ENCODE measurements at regions not wholly inside any gene's neighbourhood (a gene's known extent, or its start where the extent isn't known, plus 50 kb on each side); places are given as distances from the start of the nearest gene placed in this dataset.

DNA sequence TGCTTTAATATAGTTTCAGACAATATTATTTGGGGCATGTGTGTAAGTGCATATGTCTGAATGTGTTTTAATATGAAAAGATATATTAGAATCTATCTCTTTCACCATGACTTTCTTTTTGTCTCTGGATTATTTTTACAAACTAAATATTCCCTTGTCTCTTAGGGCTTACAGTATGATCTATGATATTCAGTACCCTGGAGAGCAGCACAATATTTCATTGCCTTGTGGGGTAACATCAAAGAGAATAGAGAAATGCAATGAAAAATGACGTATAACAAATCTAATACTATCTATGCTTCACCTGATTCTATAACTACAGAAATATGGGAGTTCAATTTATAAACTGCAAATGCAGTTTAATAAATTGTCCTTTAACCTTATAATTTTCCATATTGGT, 2084.5 kb downstream of the MRPL39 start:
- no peak for DNase-seq (ENCODE audit: low read depth)
- no peak overlapping the region for H3K4me3 ChIP-seq (ENCODE audit: low read depth, low read length)
- TF ChIP-seq, protein P1, sequence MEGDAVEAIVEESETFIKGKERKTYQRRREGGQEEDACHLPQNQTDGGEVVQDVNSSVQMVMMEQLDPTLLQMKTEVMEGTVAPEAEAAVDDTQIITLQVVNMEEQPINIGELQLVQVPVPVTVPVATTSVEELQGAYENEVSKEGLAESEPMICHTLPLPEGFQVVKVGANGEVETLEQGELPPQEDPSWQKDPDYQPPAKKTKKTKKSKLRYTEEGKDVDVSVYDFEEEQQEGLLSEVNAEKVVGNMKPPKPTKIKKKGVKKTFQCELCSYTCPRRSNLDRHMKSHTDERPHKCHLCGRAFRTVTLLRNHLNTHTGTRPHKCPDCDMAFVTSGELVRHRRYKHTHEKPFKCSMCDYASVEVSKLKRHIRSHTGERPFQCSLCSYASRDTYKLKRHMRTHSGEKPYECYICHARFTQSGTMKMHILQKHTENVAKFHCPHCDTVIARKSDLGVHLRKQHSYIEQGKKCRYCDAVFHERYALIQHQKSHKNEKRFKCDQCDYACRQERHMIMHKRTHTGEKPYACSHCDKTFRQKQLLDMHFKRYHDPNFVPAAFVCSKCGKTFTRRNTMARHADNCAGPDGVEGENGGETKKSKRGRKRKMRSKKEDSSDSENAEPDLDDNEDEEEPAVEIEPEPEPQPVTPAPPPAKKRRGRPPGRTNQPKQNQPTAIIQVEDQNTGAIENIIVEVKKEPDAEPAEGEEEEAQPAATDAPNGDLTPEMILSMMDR (conservative IDR thresholded peaks at IDR 0.05; ENCODE audit: low read depth, low read length) = no peak

DNA sequence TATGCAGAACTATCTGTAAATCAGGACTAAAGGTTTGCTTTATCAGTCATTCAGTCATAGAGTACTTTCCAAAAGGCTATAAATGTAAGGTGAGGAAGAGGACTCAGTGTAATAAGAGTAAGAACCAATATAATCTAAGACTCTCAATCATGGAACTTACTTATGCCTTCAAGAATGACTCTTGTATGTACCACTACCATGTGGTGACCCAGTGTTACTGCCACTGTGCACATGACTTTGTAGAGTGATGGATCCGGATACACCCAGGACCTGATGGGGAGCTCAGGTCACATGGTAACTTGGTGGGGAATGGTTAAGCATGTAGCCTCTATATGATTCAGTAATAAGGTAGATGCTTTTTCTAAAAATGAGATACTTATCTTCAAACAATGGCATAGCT, 2099.8 kb downstream of the MRPL39 start:
- TF ChIP-seq, protein P1 (conservative IDR thresholded peaks at IDR 0.05; ENCODE audit: low read depth, low read length) = no peak
- DNase-seq (ENCODE audit: low read depth) = no peak
- H3K4me3 ChIP-seq (ENCODE audit: low read depth, low read length) = no peak overlapping the region

DNA sequence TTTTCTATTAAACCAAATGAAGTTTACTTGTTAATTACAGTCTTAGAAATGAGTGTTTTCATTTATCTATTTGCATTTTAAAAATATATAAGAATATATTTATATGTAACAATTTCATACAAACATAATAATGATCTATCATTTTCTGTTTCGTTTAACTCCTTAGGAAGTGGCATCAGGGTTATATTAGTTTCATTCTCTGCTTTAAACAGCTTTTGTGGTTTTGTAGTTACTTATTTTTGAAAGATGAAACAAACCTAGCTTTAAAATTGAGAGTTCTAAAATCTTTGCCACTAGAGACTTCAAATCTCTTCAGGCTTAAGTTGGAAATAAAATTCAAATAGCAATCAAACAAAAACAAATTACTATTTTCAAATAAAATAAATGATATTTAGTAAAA, 2110.6 kb downstream of the MRPL39 start:
- DNase-seq (ENCODE audit: low read depth) = no peak
- no peak overlapping the region for H3K4me3 ChIP-seq (ENCODE audit: low read depth, low read length)
- TF ChIP-seq, protein P1 (conservative IDR thresholded peaks at IDR 0.05; ENCODE audit: low read depth, low read length) = no peak

DNA sequence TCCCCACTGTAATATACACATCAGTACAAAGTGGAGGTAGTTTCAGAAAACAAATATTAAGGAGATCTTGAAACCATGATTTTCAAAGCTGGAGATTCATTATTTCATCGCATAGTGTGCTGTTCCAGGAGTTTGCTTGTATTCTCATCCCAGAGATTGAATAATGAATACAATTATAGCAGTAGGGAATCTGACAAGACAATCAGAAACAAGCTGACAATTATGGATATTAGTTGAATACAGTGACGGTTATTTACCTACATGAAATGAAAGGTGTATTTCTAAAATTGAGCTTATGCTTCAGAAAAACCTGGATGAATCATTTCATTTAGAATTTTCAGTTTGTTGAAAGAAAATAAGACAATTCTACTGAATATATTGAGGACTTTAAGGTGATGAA, 2119.0 kb downstream of the MRPL39 start:
- DNase-seq (ENCODE audit: low read depth) = no peak
- TF ChIP-seq, protein P1 (conservative IDR thresholded peaks at IDR 0.05; ENCODE audit: low read depth, low read length) = no peak
- no peak overlapping the region for H3K4me3 ChIP-seq (ENCODE audit: low read depth, low read length)

DNA sequence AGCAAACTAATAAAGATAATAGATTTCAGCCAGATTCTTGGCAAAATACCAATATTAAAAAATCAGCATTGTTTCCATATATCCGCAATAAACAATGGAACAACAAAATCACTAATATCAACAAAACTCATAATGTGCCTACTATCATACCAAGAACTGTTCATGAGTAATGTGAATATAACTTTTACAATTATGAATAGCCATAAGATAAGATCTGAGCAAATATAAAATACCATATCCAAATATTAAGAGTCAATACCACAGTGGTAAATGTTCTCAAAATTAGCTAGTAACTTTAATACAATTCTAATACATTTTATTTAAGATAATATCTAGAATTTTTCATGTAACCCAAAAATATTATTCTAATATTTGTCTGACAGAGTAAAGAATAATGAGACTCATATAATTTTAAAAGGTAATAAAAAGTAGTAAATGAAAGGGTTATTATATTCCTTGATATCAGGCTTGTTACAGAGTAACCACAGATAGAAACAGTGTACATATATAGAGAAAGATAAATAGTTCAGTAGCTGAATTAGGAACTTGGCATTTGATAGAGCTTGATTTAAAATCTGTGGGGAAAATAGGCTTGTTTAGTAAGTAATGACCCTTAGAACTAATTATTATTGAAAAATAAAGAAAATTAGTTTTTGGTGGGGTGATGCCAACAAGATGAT, 2126.6 kb downstream of the MRPL39 start:
- no peak for DNase-seq (ENCODE audit: low read depth)
- no peak overlapping the region for H3K4me3 ChIP-seq (ENCODE audit: low read depth, low read length)
- TF ChIP-seq, protein P1 (conservative IDR thresholded peaks at IDR 0.05; ENCODE audit: low read depth, low read length) = no peak

DNA sequence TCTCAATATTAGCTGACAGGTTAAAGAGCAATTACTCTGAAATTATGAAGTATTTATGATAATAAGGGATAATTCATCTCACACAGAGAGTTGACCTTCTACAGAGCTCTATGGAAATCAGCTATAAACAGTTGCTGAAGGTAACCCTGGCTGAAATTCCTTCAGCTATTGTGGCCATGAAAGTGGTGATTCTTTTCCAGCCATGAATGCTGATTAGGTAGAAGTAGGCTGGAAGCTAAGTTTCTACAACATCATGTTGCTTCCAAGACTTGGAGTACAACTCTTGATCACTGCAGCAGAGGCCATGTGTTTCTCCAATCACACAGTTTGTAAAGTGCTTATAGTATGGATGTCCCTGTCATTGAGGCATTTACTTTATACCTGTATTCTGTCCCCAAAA, 2128.9 kb downstream of the MRPL39 start:
- no peak for DNase-seq (ENCODE audit: low read depth)
- no peak overlapping the region for H3K4me3 ChIP-seq (ENCODE audit: low read depth, low read length)
- TF ChIP-seq, protein P1 (conservative IDR thresholded peaks at IDR 0.05; ENCODE audit: low read depth, low read length) = no peak
